Gastroesophageal sphincter (tissue), 4 donors: ENCODE measurements at regions not wholly inside any gene's neighbourhood (a gene's known extent, or its start where the extent isn't known, plus 50 kb on each side); places are given as distances from the start of the nearest gene placed in this dataset.

Experiments used
- ATAC-seq: fragments of 150-250 bp; one replicate; pipeline ENCODE4 v1.9.1; 2016; ENCODE audit warnings: mild to moderate bottlenecking, moderate library complexity
- H3K27ac ChIP-seq, 4 donors: fragments of 200-600 bp; sonication (generic) in 3 of 4; 1 replicate in 3 of 4; 2 replicates in 1 of 4; pipeline ENCODE4 v1.5.1; 2016 to 2019
- H3K27me3 ChIP-seq: fragments of 200-600 bp; sonication (generic); one replicate; pipeline ENCODE4 v1.5.1; 2019
- H3K36me3 ChIP-seq, 2 donors: fragments of 200-600 bp; sonication (generic); one replicate each; pipeline ENCODE4 v1.5.1; 2019; ENCODE audit warnings: control low read depth in 1 of 2
- H3K4me1 ChIP-seq, 3 donors: fragments of 200-600 bp; sonication (generic); 1 replicate in 2 of 3; 2 replicates in 1 of 3; pipeline ENCODE4 v1.5.1; 2016 to 2019; ENCODE audit warnings: control low read depth in 2 of 3
- H3K4me3 ChIP-seq, 2 donors: fragments of 200-600 bp; sonication (generic); one replicate each; pipeline ENCODE4 v1.5.1; 2019; ENCODE audit warnings: mild to moderate bottlenecking in 1 of 2, moderate library complexity in 1 of 2
- H3K9me3 ChIP-seq, 3 donors: fragments of 200-600 bp; sonication (generic); one replicate each; pipeline ENCODE4 v1.5.1; 2017 to 2019; ENCODE audit warnings: control low read depth in 2 of 3
- EP300 ChIP-seq: sonication (generic); formaldehyde crosslinking; IDR thresholded peaks from one replicate; pipeline ENCODE4 v1.6.1; 2017; ENCODE audit warnings: antibody characterized with exemption, mild to moderate bottlenecking
- POLR2A ChIP-seq, 2 donors: fragments of 450-650 bp; IDR thresholded peaks; one replicate each; pipeline ENCODE4 v1.6.1; 2017; ENCODE audit warnings: antibody characterized with exemption in 2 of 2, mild to moderate bottlenecking in 2 of 2, moderate library complexity in 1 of 2
- POLR2AphosphoS5 ChIP-seq: sonication (generic); formaldehyde crosslinking; IDR thresholded peaks from one replicate; pipeline ENCODE4 v1.6.1; 2017; ENCODE audit warnings: antibody characterized with exemption
- WGBS, 2 donors: methylation state at CpG; one replicate each; pipeline ENCODE4 v1.1.5; 2018; ENCODE audit warnings: low coverage in 1 of 2; 5-methylcytosine and 5-hydroxymethylcytosine counted together
- TF ChIP-seq, protein P1 (sequence below), 4 experiments: fragments of 200-600 bp in 2 of 4; fragments of 450-650 bp in 2 of 4; sonication (generic) in 1 of 4; IDR thresholded peaks; one replicate each; pipeline ENCODE4 v1.5.1; 2017 to 2019; ENCODE audit warnings: antibody characterized with exemption in 4 of 4, mild to moderate bottlenecking in 2 of 4, moderate library complexity in 2 of 4

DNA sequence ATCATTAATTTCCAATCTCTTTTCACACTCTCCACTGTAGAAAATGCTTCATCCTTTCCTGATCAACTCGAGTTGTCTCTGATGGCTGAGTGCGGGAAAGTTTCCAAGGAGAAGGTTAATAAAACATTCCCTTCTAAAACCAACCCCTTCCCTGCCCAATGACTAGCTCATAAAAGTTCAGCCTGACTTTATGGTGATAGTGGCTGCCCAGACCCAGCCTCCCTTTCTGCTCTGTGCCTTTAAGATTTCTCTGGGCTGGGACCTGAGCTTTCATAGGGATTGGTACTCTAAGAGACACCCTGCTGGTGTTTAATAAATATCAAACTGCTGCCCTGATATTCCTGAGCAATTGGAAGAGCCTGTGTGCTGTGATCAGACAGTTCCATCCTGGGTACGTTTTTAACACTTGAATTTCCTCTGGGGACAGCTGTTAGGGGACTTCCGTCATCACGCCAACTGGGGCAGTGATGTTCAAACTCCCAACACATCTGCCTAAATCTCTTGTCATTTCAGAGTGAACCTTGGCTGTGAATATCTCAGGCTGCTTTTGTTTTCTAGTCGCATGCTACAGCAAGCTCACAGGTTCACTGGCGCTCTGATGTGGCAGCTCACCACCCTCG lies 195.0 kb upstream of the KIRREL3 start:
- H3K9me3 ChIP-seq: no peaks in the 10 kb centered on the region
- no peak overlapping the region for H3K27ac ChIP-seq
- no peak overlapping the region for H3K4me3 ChIP-seq
- TF ChIP-seq EP300: no peak
- no peak for TF ChIP-seq POLR2AphosphoS5
- TF ChIP-seq, protein P1, sequence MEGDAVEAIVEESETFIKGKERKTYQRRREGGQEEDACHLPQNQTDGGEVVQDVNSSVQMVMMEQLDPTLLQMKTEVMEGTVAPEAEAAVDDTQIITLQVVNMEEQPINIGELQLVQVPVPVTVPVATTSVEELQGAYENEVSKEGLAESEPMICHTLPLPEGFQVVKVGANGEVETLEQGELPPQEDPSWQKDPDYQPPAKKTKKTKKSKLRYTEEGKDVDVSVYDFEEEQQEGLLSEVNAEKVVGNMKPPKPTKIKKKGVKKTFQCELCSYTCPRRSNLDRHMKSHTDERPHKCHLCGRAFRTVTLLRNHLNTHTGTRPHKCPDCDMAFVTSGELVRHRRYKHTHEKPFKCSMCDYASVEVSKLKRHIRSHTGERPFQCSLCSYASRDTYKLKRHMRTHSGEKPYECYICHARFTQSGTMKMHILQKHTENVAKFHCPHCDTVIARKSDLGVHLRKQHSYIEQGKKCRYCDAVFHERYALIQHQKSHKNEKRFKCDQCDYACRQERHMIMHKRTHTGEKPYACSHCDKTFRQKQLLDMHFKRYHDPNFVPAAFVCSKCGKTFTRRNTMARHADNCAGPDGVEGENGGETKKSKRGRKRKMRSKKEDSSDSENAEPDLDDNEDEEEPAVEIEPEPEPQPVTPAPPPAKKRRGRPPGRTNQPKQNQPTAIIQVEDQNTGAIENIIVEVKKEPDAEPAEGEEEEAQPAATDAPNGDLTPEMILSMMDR (IDR thresholded peaks at IDR 0.05): no peak
- no peak for TF ChIP-seq POLR2A (IDR thresholded peaks at IDR 0.05)
- WGBS, 2 donors: 15 to 57% methylated on average over 5 to 6 of the region's 8 CpGs
- H3K36me3 ChIP-seq: no peaks in the 10 kb centered on the region
- no peaks in the 10 kb centered on the region for H3K27me3 ChIP-seq
- no peaks in the 10 kb centered on the region for H3K4me1 ChIP-seq
- no peak for ATAC-seq

DNA sequence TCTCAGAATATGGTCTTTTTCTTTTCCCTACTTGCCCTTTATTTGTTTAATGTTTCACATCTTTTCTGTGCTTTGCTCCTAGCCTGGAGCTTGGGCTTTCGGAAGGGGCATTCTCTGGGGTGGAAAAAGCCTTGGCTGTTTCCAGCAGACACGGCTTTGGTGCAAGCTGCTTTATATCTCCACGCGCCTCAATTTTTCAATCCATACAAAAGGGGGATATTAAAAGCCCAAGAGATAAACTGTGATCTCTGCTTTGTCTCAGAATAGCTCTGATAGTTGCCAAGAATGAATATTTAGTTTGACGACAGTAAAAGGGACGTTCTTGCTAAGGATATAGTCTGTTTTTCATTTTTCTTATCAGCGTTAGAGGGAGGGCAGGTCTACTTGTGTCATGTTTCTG lies 194.0 kb upstream of the KIRREL3 start:
- Histone ChIP-seq H3K4me1 (no peaks in the 10 kb centered on the region), H3K9me3 (no peaks in the 10 kb centered on the region), H3K36me3 (no peaks in the 10 kb centered on the region), H3K27ac (no peak overlapping the region), H3K4me3 (no peak overlapping the region), H3K27me3 (no peaks in the 10 kb centered on the region)
- 14 to 16% methylated on average over 3 to 4 of the region's 7 CpGs for WGBS, 2 donors
- no peak for TF ChIP-seq POLR2AphosphoS5
- TF ChIP-seq EP300: no peak
- no peak for TF ChIP-seq POLR2A (IDR thresholded peaks at IDR 0.05)
- ATAC-seq: no peak

DNA sequence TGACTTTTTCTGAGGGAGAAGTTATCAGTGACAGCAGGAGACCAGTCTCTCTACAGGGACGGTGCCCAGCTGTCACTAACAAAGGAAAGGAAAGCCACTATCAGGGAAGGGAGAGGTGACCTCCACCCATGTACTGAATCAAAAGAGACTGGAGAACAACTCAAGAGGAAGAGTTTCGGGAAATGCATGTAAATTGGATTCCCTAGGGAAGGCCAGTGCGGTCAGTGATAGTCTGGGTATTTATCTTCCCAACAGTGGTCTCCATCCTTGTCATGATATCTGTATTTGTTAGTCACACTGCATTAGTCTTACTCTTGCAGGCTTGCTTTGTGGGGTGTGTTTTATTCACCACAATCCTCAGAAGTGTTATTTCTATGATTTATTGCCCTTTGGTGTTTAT lies 193.4 kb upstream of the KIRREL3 start:
- 30 to 34% methylated on average over 2 to 3 of the region's 3 CpGs for WGBS, 2 donors
- no peak for ATAC-seq
- TF ChIP-seq, protein P1 (IDR thresholded peaks at IDR 0.05): no peak
- TF ChIP-seq EP300 (no peak), POLR2AphosphoS5 (no peak), POLR2A (IDR thresholded peaks at IDR 0.05) (no peak)
- Histone ChIP-seq H3K4me3 (no peak overlapping the region), H3K4me1 (no peaks in the 10 kb centered on the region), H3K36me3 (no peaks in the 10 kb centered on the region), H3K27me3 (no peaks in the 10 kb centered on the region), H3K27ac (no peak overlapping the region), H3K9me3 (no peaks in the 10 kb centered on the region)

DNA sequence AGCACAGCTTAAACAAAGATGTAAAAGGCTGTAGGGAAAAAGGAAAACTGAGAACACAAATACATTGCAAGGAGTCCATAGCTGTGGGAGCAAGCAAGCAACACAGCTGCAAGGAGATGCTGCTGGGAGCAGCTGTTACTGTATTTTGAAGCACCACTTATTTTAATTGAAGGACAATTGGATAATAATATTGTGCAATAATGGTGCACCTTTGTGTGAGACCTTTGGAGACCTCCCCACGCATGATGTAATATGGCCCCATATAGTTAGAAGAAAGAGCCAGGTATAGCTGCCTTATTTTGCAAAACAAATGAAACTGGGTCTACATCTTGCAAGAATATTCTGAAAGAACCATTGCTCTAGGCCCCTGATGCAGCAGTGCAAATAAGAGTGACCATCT lies 191.1 kb upstream of the KIRREL3 start:
- no peaks in the 10 kb centered on the region for H3K27me3 ChIP-seq
- no peaks in the 10 kb centered on the region for H3K4me1 ChIP-seq
- H3K9me3 ChIP-seq: no peaks in the 10 kb centered on the region
- TF ChIP-seq EP300 (no peak), POLR2AphosphoS5 (no peak), POLR2A (IDR thresholded peaks at IDR 0.05) (no peak)
- TF ChIP-seq, protein P1 (IDR thresholded peaks at IDR 0.05): no peak
- no peak for ATAC-seq
- H3K27ac ChIP-seq: no peak overlapping the region
- no peak overlapping the region for H3K4me3 ChIP-seq
- no peaks in the 10 kb centered on the region for H3K36me3 ChIP-seq
- 100% methylated on average over 1 of the region's 1 CpG for WGBS, 2 donors

DNA sequence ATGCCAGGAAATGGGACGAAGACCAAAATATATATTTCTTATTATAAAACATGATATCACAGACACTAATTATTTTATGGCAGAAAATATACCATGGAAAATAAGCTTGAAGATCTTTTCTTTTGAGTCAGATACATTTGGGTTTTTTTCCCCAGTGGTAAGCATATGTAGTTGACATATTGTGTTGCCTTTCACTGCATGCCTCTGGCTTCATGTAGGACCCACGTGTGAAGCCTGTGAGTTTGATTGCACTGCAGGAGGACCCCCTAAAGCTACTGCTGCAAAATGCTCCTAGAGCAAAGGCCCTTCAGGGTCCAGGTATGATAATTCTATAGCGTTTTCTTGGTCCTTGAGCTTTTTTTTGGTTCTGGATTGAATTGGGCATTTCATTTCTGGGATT lies 190.7 kb upstream of the KIRREL3 start:
- Histone ChIP-seq H3K4me1 (no peaks in the 10 kb centered on the region), H3K27me3 (no peaks in the 10 kb centered on the region), H3K9me3 (no peaks in the 10 kb centered on the region), H3K27ac (no peak overlapping the region), H3K4me3 (no peak overlapping the region), H3K36me3 (no peaks in the 10 kb centered on the region)
- no peak for ATAC-seq
- WGBS, 2 donors: 73 to 100% methylated on average over 1 to 3 of the region's 3 CpGs
- TF ChIP-seq POLR2A (IDR thresholded peaks at IDR 0.05): no peak

DNA sequence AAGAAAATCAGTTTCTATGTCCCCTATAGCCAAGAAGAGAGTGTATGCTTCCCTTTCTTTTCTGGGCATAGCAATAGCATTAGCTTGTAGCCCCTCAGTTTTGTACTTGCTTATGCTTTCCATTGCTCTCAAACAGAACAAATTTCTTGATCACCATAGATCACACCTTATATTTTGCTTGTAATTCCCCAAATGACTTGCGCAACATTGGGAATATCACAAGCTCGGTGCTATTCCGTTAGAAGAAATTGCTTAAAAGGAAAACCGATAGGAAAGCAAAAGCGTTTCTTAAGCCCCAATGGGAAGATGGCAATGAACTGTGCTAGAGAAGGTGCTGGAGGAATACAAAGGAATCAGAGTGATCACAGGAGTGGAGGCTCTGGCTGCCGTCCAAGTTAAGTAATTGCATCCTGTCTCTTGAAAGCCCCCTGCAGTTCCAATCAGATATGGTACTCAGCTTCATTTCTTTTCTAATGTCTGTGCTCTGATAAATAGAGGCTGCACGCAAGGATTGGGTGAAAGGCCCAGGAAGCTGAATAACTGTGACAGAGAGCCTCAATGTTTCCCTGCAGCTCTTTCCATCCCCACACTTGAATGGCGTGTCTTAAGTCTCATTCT lies 182.1 kb upstream of the KIRREL3 start:
- Histone ChIP-seq H3K27ac (no peak overlapping the region), H3K36me3 (no peaks in the 10 kb centered on the region), H3K4me3 (no peak overlapping the region), H3K27me3 (no peaks in the 10 kb centered on the region), H3K4me1 (no peaks in the 10 kb centered on the region), H3K9me3 (no peaks in the 10 kb centered on the region)
- 67 to 82% methylated on average over 6 to 8 of the region's 8 CpGs for WGBS, 2 donors
- TF ChIP-seq, protein P1 (IDR thresholded peaks at IDR 0.05): no peak
- TF ChIP-seq POLR2AphosphoS5: no peak
- TF ChIP-seq POLR2A (IDR thresholded peaks at IDR 0.05): no peak
- no peak for TF ChIP-seq EP300
- ATAC-seq: no peak
